Gastroesophageal sphincter (tissue), 3 donors: ENCODE measurements at regions not wholly inside any gene's neighbourhood (a gene's known extent, or its start where the extent isn't known, plus 50 kb on each side); places are given as distances from the start of the nearest gene placed in this dataset.

ENCODE experiments used
- CTCF ChIP-seq, 4 experiments: fragments of 200-600 bp in 2 of 4; fragments of 450-650 bp in 2 of 4; sonication (generic) in 1 of 4; IDR thresholded peaks; one replicate each; pipeline ENCODE4 v1.5.1; 2017 to 2019; ENCODE audit warnings: antibody characterized with exemption in 4 of 4, mild to moderate bottlenecking in 2 of 4, moderate library complexity in 2 of 4
- EP300 ChIP-seq: sonication (generic); formaldehyde crosslinking; IDR thresholded peaks from one replicate; pipeline ENCODE4 v1.6.1; 2017; ENCODE audit warnings: antibody characterized with exemption, mild to moderate bottlenecking
- POLR2A ChIP-seq, 2 donors: fragments of 450-650 bp; IDR thresholded peaks; one replicate each; pipeline ENCODE4 v1.6.1; 2017; ENCODE audit warnings: antibody characterized with exemption in 2 of 2, mild to moderate bottlenecking in 2 of 2, moderate library complexity in 1 of 2
- POLR2AphosphoS5 ChIP-seq: sonication (generic); formaldehyde crosslinking; IDR thresholded peaks from one replicate; pipeline ENCODE4 v1.6.1; 2017; ENCODE audit warnings: antibody characterized with exemption

- TF ChIP-seq CTCF (IDR thresholded peaks at IDR 0.05) (no peak), POLR2A (IDR thresholded peaks at IDR 0.05) (no peak), POLR2AphosphoS5 (no peak), EP300 (no peak)
Measured at GRCh38 chr11:70740488-70740851, 342.1 kb downstream of the CTTN start.
